SH-SY5Y (cell line): ENCODE measurements at regions not wholly inside any gene's neighbourhood (a gene's known extent, or its start where the extent isn't known, plus 50 kb on each side); places are given as distances from the start of the nearest gene placed in this dataset.

Source experiments
- GATA2 ChIP-seq: IDR thresholded peaks from 2 replicates; pipeline ENCODE4 v1.6.1; 2011; ENCODE audit warnings: mild to moderate bottlenecking, low read depth, low read length
- GATA3 ChIP-seq: IDR thresholded peaks from 2 replicates; pipeline ENCODE4 v1.6.1; 2011; ENCODE audit warnings: low read depth, mild to moderate bottlenecking, low read length, moderate library complexity

DNA sequence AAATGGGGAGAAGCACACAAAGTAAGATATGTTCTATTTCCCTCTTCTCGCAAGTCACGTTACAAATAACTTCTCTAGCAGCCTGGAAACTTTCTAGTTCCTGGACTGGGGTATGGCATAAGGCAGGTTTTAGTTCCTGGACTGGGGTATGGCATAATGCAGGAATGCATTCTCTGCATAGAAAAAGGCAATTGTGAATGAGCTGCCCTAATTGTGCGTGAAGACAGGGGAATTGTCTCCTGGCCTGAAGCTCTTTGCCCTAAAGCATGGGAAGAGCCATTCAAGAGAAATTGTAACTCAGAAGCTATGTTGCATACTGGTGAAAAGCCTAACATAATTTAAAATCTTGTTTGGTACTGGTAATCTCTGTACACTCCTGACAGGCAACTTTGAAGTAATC is 54.3 kb upstream of the CBLB start:
- TF ChIP-seq GATA2, result no peak
- no peak for TF ChIP-seq GATA3
